GM10248 (cell line): ENCODE measurements at regions not wholly inside any gene's neighbourhood (a gene's known extent, or its start where the extent isn't known, plus 50 kb on each side); places are given as distances from the start of the nearest gene placed in this dataset.

Source experiments
- CTCF ChIA-PET: fragments of 300-600 bp; sonication (Branson Sonifier 250); formaldehyde crosslinking; extraction: SDS; loops from one replicate; lab custom pipeline; 2021; ENCODE audit warnings: antibody characterized with exemption; lab: Yijun Ruan, JAX
- POLR2A ChIA-PET: fragments of 350-650 bp; sonication (Branson Sonifier 250); formaldehyde crosslinking; extraction: SDS; loops from one replicate; lab custom pipeline; 2020; ENCODE audit warnings: antibody characterized with exemption; lab: Yijun Ruan, JAX
- DNase-seq: peaks from one replicate; pipeline ENCODE4 v3.0.0; 2012; ENCODE audit errors: extremely low spot score
- CTCF ChIP-seq: IDR thresholded peaks from 2 replicates; pipeline ENCODE4 v1.5.1; 2012; ENCODE audit warnings: mild to moderate bottlenecking, low read depth; ENCODE audit errors: extremely low read depth, missing control alignments, control extremely low read depth

GRCh38 chr9:107100591-107100990 is 182.5 kb upstream of the RAD23B start:
- CTCF ChIA-PET = no interaction called here

GRCh38 chr9:107102011-107102410 is 181.1 kb upstream of the RAD23B start:
- TF ChIP-seq CTCF = no peak
- CTCF ChIA-PET = no interaction called here
- POLR2A ChIA-PET = no interaction called here
- no peak for DNase-seq

More at GRCh38 chr9:107100591-107100990, 182.5 kb upstream of the RAD23B start:
- TF ChIP-seq CTCF = no peak
- POLR2A ChIA-PET = no interaction called here
- DNase-seq = no peak

GRCh38 chr9:107103621-107104020 is 179.5 kb upstream of the RAD23B start:
- ChIA-PET POLR2A (no interaction called here), CTCF (no interaction called here)
- no peak for TF ChIP-seq CTCF
- no peak for DNase-seq

- no peak for TF ChIP-seq CTCF
- ChIA-PET POLR2A (no interaction called here), CTCF (no interaction called here)
- no peak for DNase-seq
These were observed 177.3 kb upstream of the RAD23B start for GRCh38 chr9:107105784-107106183.

GRCh38 chr9:107106416-107106815 is 176.7 kb upstream of the RAD23B start:
- TF ChIP-seq CTCF = no peak
- ChIA-PET POLR2A (no interaction called here), CTCF (interaction anchor here (0.7 kb wide), 1 partner anchor 15 kb away, joined by 3 read pairs; no protein-coding TSS in a partner anchor)
- no peak for DNase-seq

- no peak for TF ChIP-seq CTCF
- no peak for DNase-seq
- CTCF ChIA-PET = no interaction called here
- POLR2A ChIA-PET = no interaction called here
These were observed 174.5 kb upstream of the RAD23B start for GRCh38 chr9:107108342-107109130.
